Neural progenitor cell (in vitro differentiated cells): ENCODE measurements at regions not wholly inside any gene's neighbourhood (a gene's known extent, or its start where the extent isn't known, plus 50 kb on each side); places are given as distances from the start of the nearest gene placed in this dataset.

Source experiments
- DNase-seq: peaks from one replicate; pipeline ENCODE4 v3.0.0-alpha.2; 2016; ENCODE audit warnings: low spot score
- H2AFZ ChIP-seq: fragments of 200-600 bp; sonication (generic); replicated peaks from 2 replicates; pipeline ENCODE4 v1.6.1; 2016; ENCODE audit warnings: antibody characterized with exemption
- H3F3A ChIP-seq: fragments of 200-600 bp; sonication (generic); 2 replicates; pipeline ENCODE4 v1.6.1; 2016; ENCODE audit warnings: antibody characterized with exemption, low read depth
- H3K27ac ChIP-seq: fragments of 200-600 bp; sonication (generic); 2 replicates; pipeline ENCODE4 v1.5.1; 2016; ENCODE audit warnings: mild to moderate bottlenecking
- H3K27me3 ChIP-seq: fragments of 200-600 bp; sonication (generic); 2 replicates; pipeline ENCODE4 v1.6.1; 2016; ENCODE audit warnings: mild to moderate bottlenecking, moderate library complexity
- H3K36me3 ChIP-seq: fragments of 200-600 bp; sonication (generic); 2 replicates; pipeline ENCODE4 v1.5.1; 2016
- H3K4me1 ChIP-seq: fragments of 200-600 bp; sonication (generic); 2 replicates; pipeline ENCODE4 v1.6.1; 2016; ENCODE audit warnings: mixed run types
- H3K4me2 ChIP-seq: fragments of 200-600 bp; sonication (generic); 2 replicates; pipeline ENCODE4 v1.6.1; 2016
- H3K4me3 ChIP-seq: fragments of 200-600 bp; sonication (generic); 2 replicates; pipeline ENCODE4 v1.5.1; 2016
- H3K79me2 ChIP-seq: fragments of 200-600 bp; sonication (generic); 2 replicates; pipeline ENCODE4 v1.6.1; 2016; ENCODE audit warnings: low read depth
- H3K9ac ChIP-seq: fragments of 200-600 bp; sonication (generic); 2 replicates; pipeline ENCODE4 v1.6.1; 2016
- H3K9me3 ChIP-seq: fragments of 200-600 bp; sonication (generic); 2 replicates; pipeline ENCODE4 v1.5.1; 2016; ENCODE audit warnings: low read depth
- H4K20me1 ChIP-seq: fragments of 200-600 bp; sonication (generic); 2 replicates; pipeline ENCODE4 v1.6.1; 2016; ENCODE audit warnings: low read depth
- H3K27ac Mint-ChIP-seq: 3 replicates; pipeline ENCODE4 v1.8.0; 2021; ENCODE audit warnings: mixed read lengths
- H3K27me3 Mint-ChIP-seq: 2 replicates; pipeline ENCODE4 v1.8.0; 2022; ENCODE audit warnings: low read depth, mild to moderate bottlenecking, inconsistent platforms, moderate library complexity, mixed read lengths; ENCODE audit not compliant: insufficient read depth
- H3K36me3 Mint-ChIP-seq: 3 replicates; pipeline ENCODE4 v1.8.0; 2021; ENCODE audit warnings: mixed read lengths
- H3K4me1 Mint-ChIP-seq: 3 replicates; pipeline ENCODE4 v1.8.0; 2021; ENCODE audit warnings: mixed read lengths
- H3K4me3 Mint-ChIP-seq: 3 replicates; pipeline ENCODE4 v1.8.0; 2021; ENCODE audit warnings: mild to moderate bottlenecking, moderate library complexity, mixed read lengths
- H3K9me3 Mint-ChIP-seq: 3 replicates; pipeline ENCODE4 v1.8.0; 2020; ENCODE audit warnings: mixed read lengths
- EZH2 ChIP-seq: fragments of 200-600 bp; sonication (generic); IDR thresholded peaks from 2 replicates; pipeline ENCODE4 v1.6.1; 2017; ENCODE audit warnings: antibody characterized with exemption, mild to moderate bottlenecking, moderate library complexity
- EZH2phosphoT487 ChIP-seq: fragments of 200-600 bp; sonication (generic); IDR thresholded peaks from 2 replicates; pipeline ENCODE4 v1.6.1; 2017; ENCODE audit warnings: antibody characterized with exemption
- TF ChIP-seq, protein P1 (sequence below): fragments of 200-600 bp; sonication (generic); IDR thresholded peaks from 2 replicates; pipeline ENCODE4 v1.5.1; 2017; ENCODE audit warnings: antibody characterized with exemption, mild to moderate bottlenecking

DNA sequence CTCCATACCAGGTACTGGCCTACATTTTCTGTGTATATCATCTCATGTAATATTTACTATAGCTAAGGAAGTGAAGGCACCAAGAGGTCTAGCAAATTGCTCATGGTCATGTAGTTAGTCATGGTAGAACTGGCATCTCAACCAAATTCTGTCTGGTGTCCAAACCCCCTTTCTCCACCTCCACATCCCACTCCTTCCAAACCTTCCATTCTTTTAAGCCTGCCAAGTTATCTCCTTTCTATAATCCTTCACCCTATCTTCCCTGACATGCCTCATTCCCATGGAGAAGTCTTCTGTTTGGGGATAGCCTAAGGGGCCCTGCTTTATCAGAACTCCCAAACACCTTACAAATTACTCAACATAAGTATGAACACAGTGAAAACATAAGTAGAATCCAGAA is 196.2 kb upstream of the HMGA2 start:
- H3K27ac ChIP-seq, result no peak overlapping the region
- H4K20me1 ChIP-seq, result no peaks in the 10 kb centered on the region
- no peak overlapping the region for H3K9ac ChIP-seq
- no peak for TF ChIP-seq EZH2
- TF ChIP-seq, protein P1, sequence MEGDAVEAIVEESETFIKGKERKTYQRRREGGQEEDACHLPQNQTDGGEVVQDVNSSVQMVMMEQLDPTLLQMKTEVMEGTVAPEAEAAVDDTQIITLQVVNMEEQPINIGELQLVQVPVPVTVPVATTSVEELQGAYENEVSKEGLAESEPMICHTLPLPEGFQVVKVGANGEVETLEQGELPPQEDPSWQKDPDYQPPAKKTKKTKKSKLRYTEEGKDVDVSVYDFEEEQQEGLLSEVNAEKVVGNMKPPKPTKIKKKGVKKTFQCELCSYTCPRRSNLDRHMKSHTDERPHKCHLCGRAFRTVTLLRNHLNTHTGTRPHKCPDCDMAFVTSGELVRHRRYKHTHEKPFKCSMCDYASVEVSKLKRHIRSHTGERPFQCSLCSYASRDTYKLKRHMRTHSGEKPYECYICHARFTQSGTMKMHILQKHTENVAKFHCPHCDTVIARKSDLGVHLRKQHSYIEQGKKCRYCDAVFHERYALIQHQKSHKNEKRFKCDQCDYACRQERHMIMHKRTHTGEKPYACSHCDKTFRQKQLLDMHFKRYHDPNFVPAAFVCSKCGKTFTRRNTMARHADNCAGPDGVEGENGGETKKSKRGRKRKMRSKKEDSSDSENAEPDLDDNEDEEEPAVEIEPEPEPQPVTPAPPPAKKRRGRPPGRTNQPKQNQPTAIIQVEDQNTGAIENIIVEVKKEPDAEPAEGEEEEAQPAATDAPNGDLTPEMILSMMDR, result no peak
- TF ChIP-seq EZH2phosphoT487, result no peak
- Mint-ChIP-seq H3K4me3 (no peak overlapping the region), H3K27ac (no peak overlapping the region), H3K4me1 (no peaks in the 10 kb centered on the region), H3K27me3 (no peaks in the 10 kb centered on the region), H3K36me3 (no peaks in the 10 kb centered on the region), H3K9me3 (no peaks in the 10 kb centered on the region)
- H3K4me1 ChIP-seq, result no peaks in the 10 kb centered on the region
- no peaks in the 10 kb centered on the region for H3K9me3 ChIP-seq
- no peaks in the 10 kb centered on the region for H3K27me3 ChIP-seq
- no peak overlapping the region for H2AFZ ChIP-seq
- H3F3A ChIP-seq, result no peaks in the 10 kb centered on the region
- H3K79me2 ChIP-seq, result no peaks in the 10 kb centered on the region
- H3K4me3 ChIP-seq, result no peak overlapping the region
- no peak overlapping the region for H3K4me2 ChIP-seq
- no peak for DNase-seq
- no peaks in the 10 kb centered on the region for H3K36me3 ChIP-seq

DNA sequence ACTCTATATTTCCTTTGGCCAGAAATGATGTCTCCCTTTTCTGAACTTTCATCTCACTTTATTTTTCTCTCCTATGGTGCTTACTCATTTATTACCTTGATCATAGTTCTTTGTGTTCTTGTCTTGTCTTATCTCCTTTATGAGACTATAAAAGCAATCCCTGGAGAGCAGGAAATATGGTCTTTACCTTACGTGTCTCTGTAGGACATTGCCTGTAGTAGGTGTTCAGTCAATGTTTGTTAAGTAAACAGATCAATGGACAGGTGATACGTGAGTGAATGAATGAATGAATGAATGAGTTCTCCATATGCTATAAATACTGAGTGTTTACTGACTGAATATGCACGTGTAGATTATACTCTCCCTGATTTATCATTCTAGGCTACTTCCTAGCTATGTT is 193.7 kb upstream of the HMGA2 start:
- Histone ChIP-seq H3K4me2 (no peak overlapping the region), H3K9me3 (no peaks in the 10 kb centered on the region), H3K9ac (no peak overlapping the region), H2AFZ (no peak overlapping the region), H3K36me3 (no peaks in the 10 kb centered on the region), H3K27ac (no peak overlapping the region), H3K27me3 (no peaks in the 10 kb centered on the region), H3F3A (no peaks in the 10 kb centered on the region), H4K20me1 (no peaks in the 10 kb centered on the region), H3K79me2 (no peaks in the 10 kb centered on the region), H3K4me1 (no peaks in the 10 kb centered on the region), H3K4me3 (no peak overlapping the region)
- Mint-ChIP-seq H3K9me3 (no peaks in the 10 kb centered on the region), H3K4me3 (no peak overlapping the region), H3K27ac (no peak overlapping the region), H3K27me3 (no peaks in the 10 kb centered on the region), H3K4me1 (no peaks in the 10 kb centered on the region), H3K36me3 (no peaks in the 10 kb centered on the region)
- TF ChIP-seq, protein P1, result no peak
- TF ChIP-seq EZH2 (no peak), EZH2phosphoT487 (no peak)
- no peak for DNase-seq

DNA sequence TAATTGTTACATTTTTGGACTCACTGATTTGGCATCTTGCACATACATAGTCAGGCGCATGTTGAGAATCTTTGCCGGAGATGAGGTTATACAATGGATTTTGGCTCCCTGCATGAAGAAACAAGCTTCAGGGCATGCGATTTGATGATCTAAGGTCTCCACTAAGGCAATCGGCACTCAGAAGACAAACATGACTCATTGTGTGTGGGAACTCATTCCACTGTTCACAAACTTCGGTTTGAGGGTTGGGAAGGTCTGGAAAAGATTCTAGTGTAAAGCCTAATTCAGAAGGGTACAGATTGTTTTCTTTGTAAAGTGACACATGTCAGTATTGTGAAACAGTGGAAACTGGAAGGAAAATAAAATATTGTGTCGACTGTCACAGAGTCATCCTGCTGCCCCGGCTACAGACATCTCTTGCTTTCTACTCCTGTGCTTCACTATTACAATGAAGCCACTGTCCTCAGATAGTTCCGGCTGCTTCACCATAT is 192.6 kb upstream of the HMGA2 start:
- no peaks in the 10 kb centered on the region for H3F3A ChIP-seq
- no peaks in the 10 kb centered on the region for H3K4me1 ChIP-seq
- no peaks in the 10 kb centered on the region for H3K79me2 ChIP-seq
- no peaks in the 10 kb centered on the region for H4K20me1 ChIP-seq
- H3K36me3 ChIP-seq, result no peaks in the 10 kb centered on the region
- no peak overlapping the region for H3K4me3 ChIP-seq
- Mint-ChIP-seq H3K4me3 (no peak overlapping the region), H3K9me3 (no peaks in the 10 kb centered on the region), H3K4me1 (no peaks in the 10 kb centered on the region), H3K27ac (no peak overlapping the region), H3K36me3 (no peaks in the 10 kb centered on the region), H3K27me3 (no peaks in the 10 kb centered on the region)
- no peaks in the 10 kb centered on the region for H3K27me3 ChIP-seq
- no peak overlapping the region for H3K9ac ChIP-seq
- no peak for DNase-seq
- no peak for TF ChIP-seq EZH2phosphoT487
- no peak overlapping the region for H3K27ac ChIP-seq
- H2AFZ ChIP-seq, result no peak overlapping the region
- no peaks in the 10 kb centered on the region for H3K9me3 ChIP-seq
- H3K4me2 ChIP-seq, result no peak overlapping the region

DNA sequence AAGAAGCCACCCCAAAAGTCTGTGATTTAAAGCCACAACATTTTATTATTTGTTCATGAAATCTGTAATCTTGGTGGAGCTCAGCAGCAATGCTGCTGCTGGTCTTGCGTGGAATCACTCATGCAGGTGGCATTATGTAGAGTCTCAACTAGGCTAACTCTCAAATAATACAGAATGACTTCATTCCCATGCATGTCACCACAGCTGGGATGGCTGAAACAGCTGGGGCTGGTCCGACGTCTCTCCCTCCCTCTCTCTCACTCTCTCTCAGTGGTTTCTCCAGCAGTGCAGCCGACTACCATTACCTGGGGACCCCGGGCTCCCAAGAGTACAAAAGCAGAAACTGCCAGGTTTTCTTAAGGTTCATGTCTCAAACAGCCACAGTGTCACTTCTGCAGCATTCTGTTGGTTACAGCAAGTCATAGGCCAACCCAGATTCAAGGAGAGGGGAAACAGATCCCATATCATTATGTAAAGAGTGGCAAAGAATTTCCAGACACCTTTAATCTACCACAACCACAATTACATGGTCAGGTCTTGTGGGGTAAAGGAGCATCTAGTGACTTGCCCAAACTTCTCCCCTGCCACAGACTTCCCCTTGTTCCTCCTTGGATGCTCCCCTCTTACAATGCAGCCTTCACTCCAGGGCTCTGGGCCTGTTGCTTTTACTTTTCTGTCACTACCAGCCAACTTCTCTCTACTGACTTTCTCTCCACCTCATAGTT is 192.0 kb upstream of the HMGA2 start:
- Histone ChIP-seq H3K9ac (no peak overlapping the region), H3K4me1 (no peaks in the 10 kb centered on the region), H3K9me3 (no peaks in the 10 kb centered on the region), H4K20me1 (no peaks in the 10 kb centered on the region), H2AFZ (no peak overlapping the region), H3K36me3 (no peaks in the 10 kb centered on the region), H3K4me2 (no peak overlapping the region), H3F3A (no peaks in the 10 kb centered on the region), H3K79me2 (no peaks in the 10 kb centered on the region), H3K27ac (no peak overlapping the region), H3K4me3 (no peak overlapping the region), H3K27me3 (no peaks in the 10 kb centered on the region)
- DNase-seq, result no peak
- Mint-ChIP-seq H3K9me3 (no peaks in the 10 kb centered on the region), H3K27me3 (no peaks in the 10 kb centered on the region), H3K4me3 (no peak overlapping the region), H3K27ac (no peak overlapping the region), H3K4me1 (no peaks in the 10 kb centered on the region), H3K36me3 (no peaks in the 10 kb centered on the region)
- TF ChIP-seq EZH2phosphoT487, result no peak
- TF ChIP-seq EZH2, result no peak
- TF ChIP-seq, protein P1, result no peak
